Right lung (tissue), 2 donors: ENCODE measurements at regions not wholly inside any gene's neighbourhood (a gene's known extent, or its start where the extent isn't known, plus 50 kb on each side); places are given as distances from the start of the nearest gene placed in this dataset.

Experiments used
- DNase-seq, 2 donors: peaks; one replicate each; pipeline ENCODE4 v3.0.0-alpha.2; 2013

DNA sequence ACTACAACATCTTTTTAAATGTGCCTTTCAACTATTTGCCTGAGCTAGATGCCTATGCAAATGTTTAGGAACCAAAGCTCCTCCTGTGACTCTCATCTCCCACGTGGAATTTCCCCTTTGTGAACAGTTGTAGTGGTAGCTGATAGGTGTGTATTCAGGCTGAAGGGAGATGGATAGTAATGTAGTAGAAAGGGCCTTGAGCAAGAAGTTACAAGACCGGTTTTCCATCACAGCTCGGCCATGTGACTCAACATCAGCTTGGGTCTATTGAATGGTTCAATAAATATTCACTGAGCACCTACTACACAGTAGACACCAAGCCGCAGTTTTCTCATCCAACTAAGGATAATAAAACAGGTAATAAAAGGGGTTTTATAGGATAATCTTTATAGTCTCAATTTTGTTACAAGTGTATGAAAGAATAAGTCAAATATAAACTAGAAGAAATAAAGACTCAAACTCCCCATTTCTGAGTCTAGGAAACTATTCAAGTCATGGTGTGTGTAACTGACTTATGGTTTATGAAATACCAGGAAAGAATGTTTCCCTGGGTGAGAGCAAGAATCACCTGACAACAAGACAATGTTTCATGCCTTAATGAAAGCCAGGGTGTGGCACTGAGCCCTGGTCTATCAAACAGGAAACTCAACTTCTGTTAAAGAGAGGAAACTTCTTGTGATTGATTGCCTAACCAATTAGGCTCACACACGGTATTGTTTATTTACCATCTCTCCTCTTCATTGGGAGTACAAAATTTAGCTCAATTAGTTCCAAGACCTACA lies 187.1 kb upstream of the SPEF2 start:
- no peak for DNase-seq

DNA sequence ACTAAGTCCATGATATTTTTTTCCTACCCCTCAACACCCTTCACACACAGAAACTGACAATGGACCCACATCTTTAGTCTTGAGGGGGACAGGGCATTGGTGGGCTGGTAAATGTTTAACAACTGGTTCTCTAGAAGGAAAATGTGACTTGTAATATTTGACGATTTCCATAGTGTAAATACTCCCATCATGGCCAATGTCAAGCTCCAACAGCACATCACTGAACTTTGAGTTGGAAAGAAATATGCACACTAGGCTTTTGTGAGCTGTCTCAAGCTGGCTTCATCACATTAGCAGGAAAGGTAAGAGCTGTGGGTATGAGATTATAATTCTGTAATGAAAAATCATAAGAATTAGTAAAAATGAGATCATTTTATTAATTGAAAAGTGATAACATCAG lies 189.9 kb upstream of the PRLR start:
- DNase-seq = no peak

DNA sequence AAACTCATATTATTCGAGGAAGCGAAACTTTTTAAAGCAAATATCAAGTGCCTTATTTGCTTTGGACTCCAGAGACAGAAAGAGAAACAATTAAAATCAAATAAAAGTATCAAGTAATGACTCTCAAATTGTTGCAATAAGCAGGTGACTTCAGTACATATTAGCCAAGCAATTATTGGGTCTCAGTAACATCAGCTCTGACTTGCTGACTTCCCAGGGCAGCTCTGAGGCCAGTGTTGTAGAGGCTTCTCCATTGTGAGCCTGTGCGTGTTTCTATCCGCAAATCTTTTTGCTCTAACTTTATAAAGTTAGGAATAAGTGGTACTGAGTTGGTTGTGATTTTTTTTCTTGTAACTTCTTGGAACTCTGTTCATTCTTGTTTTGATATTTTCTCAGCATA lies 186.8 kb upstream of the PRLR start:
- DNase-seq = no peak

GRCh38 chr5:35416217-35416988 lies 186.1 kb upstream of the PRLR start:
- no peak for DNase-seq

- DNase-seq = no peak
These were observed 185.0 kb upstream of the PRLR start for GRCh38 chr5:35415309-35415708.

- DNase-seq = no peak
These were observed 179.1 kb upstream of the PRLR start for GRCh38 chr5:35409361-35409760.

GRCh38 chr5:35408146-35408545 lies 177.9 kb upstream of the PRLR start:
- no peak for DNase-seq

GRCh38 chr5:35407697-35408096 lies 177.4 kb upstream of the PRLR start:
- no peak for DNase-seq

DNA sequence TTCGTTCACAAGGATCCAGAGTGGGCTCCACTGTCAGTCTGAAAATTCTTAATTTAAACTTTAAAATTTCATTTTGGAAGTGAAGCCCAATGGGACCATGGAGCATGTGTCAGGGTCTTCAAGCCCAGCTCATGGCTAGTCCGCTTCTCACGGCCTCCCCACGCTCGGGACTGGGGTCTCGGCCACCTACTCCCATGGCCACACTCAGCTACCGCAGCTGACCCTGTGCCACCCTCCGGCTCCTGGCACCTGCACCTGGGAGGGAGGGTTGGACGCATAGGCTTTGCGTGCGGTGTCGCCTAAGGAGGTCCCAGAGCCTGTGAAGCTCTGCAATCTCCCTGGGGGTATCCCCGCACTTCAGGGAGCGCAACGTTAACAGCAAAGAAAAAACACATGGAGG lies 175.7 kb upstream of the PRLR start:
- DNase-seq = no peak

DNA sequence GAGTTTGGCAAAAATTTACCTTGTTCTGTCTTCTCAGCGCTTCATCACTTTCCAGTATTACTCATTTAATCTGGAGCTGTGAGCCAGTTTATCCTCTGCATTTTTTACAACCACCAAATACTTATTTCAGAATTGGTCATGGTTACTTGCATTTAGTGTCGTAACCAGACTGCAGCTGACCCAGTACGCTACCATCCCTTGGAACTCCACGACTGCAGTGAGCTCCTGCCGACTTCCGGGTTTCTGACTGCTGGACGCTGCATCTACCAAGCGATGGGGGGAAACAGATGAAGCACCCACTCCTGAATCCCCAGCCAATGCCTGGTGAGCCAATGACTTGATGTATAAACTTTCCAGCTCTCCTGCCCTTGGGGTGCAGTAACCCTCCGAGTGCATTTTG lies 174.4 kb upstream of the PRLR start:
- DNase-seq = no peak

DNA sequence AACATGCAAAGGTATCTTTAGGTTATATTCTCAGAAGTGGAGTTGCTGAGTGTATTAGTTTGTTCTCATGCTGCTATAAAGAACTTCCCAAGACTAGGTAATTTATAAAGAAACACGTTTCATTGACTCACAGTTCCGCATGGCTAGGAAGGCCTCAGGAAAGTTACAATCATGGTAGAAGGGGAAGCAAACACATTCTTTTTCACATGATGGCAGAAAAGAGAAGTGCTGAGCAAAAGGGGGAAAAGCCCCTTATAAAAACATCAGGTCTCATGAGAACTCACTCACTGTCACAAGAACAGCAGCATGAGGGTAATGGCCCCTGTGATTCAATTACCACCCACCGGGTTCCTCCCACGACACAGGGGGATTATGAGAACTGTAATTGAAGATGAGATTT lies 163.6 kb upstream of the PRLR start:
- DNase-seq = no peak

- DNase-seq = no peak
These were observed 154.4 kb upstream of the PRLR start for GRCh38 chr5:35384658-35385057.

GRCh38 chr5:35383041-35383440 lies 152.8 kb upstream of the PRLR start:
- no peak for DNase-seq

GRCh38 chr5:35377653-35378052 lies 147.4 kb upstream of the PRLR start:
- no peak for DNase-seq

DNA sequence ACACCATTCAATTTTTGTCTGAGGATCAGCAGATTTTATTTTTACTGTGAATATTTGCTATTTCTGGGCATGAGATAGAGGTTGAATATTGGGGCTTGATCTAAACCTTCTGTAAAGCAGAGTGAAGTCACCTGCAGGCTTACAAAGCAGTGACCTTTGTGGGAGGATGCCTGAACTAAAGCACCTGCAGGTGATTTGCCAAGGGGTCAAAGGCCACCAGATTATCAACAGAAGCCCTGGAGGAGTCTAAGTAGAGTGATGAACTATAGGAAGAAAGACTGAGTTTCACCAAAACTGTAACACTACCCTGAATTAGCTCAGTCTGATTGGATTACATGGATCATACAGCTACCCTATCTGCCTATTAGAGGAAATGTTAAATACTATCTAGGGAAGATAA lies 144.3 kb upstream of the PRLR start:
- no peak for DNase-seq

GRCh38 chr5:35373249-35373648 lies 143.0 kb upstream of the PRLR start:
- peak; percentile 33 for DNase-seq

DNA sequence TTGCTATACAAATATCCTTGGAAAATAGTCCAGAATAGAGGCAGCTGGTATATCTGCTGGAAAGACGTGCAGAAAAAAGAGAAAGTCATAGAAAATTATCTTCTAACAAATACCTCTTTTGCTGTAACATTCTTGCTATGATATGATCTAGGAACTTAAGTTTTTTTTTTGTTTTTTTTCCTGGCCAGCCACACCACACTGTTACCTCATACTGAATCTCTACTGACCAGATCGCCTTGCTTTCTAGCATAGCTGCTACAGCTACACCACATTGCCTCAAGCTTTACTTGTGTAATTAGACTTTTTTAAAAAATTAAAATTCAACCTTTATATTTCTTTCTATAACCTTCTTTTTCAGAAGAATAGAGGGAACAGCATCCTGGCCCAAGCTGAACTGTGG lies 142.2 kb upstream of the PRLR start:
- no peak for DNase-seq

DNA sequence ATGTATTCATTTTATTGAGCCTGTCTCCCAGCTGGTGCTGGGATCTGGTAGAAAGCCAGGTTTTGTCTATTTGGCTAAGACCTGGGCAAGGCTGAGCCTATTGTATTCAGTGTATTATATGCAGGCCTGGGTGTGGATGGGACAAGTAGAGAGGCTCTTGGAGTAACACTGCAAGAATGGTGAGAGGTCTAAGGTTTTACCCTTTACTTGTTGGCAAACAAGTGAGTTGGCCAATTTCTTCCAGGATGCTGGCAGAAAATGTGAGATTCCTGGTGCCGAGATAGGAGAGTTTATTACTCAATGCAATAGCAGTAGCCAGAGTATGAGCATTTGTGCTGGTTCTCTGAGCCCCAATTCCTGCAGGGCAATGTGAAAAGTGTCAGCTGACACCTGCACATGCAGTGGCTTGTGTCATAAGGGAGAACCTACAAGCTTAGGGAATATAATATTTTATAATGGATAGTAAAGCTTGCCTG lies 141.7 kb upstream of the PRLR start:
- DNase-seq = no peak

DNA sequence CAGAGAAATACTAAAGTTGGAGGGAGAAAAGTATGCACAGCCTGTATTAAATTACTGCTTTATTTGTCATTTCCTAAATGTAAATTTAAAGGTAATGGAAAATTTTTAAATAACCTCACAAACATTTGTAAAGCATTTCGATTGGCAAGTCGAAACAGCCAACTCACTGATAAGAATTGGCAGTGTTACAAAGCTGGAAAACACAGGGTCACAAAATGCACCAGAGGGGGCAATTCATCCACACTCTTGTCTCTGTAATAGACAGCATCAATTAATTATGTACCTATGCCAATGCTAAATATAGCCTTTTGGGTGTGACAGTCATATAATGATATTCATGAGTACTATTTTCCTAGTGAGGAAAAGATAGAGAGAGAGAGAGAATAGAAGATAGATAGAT lies 140.6 kb upstream of the PRLR start:
- no peak for DNase-seq

DNA sequence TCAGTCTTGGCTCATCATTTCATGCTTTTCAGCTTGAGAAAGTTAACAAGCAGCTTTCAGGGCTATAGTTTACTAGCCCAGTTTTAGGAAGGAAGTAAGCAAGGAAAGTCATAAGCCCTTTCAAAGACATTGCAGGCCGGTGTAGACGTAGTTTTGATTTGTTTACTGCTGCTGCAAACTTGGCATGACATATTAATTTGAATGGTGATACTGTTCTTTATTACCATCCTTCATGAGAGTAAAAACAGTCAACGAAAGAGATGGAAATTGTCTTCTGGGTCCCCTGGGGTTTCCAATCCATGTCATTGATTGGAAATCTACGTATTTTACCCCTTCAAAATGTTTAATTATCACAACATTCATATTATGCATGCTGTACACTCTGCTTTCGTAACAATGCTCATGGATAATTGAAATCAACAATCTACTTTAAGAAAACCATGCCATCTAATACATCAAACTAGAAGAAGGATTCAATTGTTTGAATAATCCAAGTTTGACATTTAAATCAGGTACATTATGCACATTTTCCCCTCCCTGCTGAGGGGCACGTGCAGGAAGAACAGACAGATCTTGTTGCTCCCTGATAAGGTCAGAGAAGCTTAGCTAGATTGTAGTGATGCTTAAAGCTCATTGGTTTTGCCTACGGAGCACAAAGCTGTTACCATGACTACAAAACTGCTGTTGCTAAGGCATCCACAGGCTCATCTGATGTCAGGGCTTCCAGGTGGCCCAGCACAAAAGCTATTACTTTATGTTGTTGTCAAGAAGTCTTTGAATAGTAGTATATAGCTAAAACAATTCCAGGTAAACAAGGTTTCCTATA lies 139.9 kb upstream of the PRLR start:
- DNase-seq = no peak

DNA sequence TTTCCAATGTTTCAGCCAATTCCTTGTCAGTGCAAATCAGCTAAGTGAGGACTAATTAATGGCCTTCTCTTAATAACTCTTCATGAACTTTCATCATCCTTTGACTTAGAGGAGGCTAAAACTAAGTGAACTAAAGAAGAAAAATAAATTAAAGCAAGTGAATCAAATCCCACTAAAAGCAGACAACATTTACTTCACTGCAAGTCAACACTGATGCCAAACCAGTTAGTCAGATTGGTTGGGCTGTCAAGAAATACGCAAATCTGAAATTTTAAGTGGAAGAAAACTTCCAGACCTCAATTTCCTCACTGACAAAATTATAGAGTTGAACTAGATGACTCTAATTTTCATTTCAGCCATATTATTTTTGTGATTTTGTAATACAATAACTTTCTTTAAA lies 137.2 kb upstream of the PRLR start:
- no peak for DNase-seq

- DNase-seq = no peak
These were observed 135.5 kb upstream of the PRLR start for GRCh38 chr5:35365758-35366157.

DNA sequence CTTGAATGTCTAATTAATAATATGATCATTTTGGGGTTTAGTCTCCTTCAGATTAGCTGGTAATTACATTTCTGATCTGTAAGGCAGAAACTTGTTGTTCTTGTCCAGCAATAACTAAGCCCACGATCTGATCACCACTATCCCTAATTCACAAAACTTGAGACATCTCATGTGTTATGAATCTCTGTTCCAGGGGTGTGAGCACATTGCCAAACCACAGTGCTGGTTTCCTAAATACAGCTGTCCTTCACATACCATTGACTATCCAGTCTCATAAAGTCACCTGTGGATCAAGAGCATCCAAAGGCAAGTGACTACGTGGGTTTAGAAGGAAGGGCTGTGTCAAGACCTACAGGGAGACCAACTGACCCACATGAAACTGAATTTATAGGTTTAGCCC lies 134.1 kb upstream of the PRLR start:
- DNase-seq = no peak
